NCI-H1436 (cell line): ENCODE measurements at regions not wholly inside any gene's neighbourhood (a gene's known extent, or its start where the extent isn't known, plus 50 kb on each side); places are given as distances from the start of the nearest gene placed in this dataset.
A peak's percentile ranks its signal among the peaks of the same experiment; 100 is the strongest.

Source experiments
- DNase-seq: peaks from one replicate; lab custom pipeline; 2025; lab: John Stamatoyannopoulos, UW

DNA sequence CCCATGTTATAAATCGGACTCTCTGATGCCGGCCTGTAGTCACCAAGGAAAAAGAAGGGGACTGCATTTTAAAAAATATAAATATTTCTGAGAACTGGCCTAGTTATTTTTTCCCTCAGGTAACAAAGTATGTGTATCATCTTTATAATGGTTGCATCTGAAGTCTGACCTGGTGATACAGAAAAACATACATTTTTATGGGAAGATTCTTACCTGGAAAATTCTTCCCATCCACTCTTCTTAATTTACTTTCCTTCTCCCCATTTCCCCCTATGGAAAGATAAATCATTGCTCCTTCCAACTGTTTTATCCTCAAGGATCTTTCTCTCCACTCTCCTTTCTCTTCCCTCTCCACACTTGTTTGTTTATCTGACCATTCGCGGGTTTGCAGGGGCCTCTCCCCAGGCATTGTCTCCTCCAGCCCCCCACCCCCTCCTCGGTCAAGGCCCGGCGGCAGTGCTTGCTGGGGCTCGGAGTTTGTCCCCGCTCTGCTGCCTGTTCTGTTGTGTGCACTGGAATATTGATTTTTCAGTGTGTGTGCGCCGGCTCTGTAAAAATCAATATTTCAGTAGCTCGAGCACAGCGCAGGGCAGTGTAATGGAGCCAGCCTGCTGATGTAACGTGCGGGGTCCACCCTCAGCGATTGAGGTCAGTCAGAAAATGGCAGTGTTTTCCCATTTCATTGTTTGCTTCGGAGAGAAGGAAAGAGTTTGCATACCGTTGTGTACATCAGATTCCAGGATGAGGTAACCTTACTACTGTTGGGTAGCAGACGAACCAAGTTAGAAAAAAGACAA is 199.5 kb upstream of the NFE2L3 start:
- peak; percentile 1 for DNase-seq

DNA sequence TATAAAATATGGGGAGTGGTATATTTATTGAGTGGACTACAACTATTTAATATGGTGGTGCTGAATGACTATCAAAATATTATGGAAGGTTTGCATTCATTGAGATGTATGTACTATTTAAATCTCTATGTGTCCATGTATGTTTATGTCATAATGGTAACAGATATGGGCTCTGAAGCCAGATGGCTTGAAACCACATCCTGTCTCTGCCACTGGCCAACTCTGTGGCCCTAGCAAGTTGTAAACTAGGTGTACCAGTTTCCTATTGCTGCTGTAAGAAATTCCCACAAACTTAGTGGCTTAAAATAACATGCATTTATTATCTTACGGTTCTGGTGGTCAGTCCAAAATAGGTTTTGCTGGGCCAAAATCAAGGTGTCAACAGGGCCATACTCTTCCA is 198.1 kb upstream of the NFE2L3 start:
- DNase-seq: no peak

DNA sequence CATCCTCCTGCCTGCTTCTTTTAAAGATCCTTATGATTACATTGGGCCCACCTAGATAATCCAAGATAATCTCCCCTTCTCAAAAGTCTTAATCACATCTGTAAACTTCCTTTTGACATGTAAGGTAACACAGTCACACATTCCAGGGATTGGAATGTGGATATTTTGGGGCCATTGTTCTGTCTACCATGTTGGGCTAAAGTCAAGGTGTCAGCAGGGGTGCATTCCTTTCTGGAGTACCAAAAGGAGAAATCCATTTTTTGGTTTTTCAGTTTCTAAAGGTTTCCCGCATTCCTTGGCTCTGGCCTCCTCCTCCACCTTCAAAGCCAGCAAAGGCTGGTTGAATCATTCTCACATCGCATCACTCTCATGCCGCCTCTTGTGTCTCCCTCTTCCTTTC is 197.6 kb upstream of the NFE2L3 start:
- DNase-seq: no peak

DNA sequence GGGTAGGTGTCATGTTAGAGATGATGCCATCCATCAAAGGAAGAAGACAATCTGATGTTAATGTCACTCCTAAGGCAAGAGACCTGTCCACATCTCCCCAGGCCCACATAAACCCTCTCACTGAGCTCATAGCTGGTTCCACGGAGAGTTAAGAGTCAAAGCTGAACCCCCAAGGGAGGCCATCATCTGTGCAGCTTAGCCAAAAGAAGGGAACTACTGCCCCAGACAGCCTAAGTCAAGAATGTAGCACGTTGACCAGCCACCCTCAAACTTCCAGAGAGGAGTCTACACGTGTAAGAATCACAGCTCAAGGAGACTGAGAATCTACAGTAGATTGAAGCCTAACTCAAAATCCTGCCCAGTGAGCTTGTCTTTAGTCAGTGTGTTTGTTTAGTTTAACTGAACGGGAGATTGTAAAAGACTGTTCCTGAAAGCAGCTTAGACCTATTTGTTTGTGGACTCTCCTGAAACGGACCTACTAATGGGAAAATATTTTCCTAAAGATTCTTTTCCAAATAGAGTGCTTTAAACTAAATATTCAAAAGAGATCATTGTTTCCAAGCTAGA is 192.7 kb upstream of the NFE2L3 start:
- DNase-seq: no peak

DNA sequence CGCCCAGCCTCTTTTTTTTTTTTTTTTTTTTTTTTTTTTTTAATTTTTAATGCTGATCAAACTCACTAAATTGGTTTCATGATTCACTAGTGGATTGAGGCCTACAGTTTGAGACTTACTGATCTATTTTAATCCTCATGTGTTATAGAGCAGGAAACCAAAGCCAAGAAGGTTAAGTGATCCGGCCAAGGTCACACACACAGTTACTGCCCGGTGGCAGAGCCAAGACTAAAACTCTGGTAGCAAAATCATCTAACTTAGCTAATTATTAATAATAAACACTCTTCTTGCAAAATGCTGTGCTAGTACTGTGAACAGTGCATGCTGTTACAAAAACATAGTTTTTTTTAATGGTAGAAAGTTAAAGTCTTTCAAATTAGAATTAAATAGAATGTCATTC is 188.3 kb upstream of the NFE2L3 start:
- no peak for DNase-seq

DNA sequence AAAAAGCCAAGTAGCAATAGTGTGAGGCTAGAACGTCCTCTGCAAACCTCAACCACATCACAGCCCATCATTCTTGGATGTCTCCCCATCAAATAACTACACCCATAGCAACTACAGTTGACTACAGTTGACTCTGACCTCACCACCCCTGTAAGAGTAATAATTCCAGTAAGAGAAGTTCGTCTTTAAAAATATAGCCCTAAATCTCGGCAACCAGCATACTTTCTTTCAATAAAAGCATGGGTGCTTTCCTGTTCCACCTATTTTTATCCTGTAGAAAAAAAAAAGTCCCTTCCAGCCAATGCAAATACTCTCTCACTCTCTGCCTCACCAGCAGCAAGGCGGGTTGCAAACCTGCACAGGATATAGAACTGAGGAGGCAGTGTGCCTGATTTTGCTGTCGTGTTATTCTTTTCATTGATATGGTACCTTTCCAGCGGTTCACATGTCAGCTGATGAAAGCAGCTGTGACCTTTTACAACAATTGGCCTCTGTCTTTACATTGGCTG is 187.5 kb upstream of the NFE2L3 start:
- no peak for DNase-seq

DNA sequence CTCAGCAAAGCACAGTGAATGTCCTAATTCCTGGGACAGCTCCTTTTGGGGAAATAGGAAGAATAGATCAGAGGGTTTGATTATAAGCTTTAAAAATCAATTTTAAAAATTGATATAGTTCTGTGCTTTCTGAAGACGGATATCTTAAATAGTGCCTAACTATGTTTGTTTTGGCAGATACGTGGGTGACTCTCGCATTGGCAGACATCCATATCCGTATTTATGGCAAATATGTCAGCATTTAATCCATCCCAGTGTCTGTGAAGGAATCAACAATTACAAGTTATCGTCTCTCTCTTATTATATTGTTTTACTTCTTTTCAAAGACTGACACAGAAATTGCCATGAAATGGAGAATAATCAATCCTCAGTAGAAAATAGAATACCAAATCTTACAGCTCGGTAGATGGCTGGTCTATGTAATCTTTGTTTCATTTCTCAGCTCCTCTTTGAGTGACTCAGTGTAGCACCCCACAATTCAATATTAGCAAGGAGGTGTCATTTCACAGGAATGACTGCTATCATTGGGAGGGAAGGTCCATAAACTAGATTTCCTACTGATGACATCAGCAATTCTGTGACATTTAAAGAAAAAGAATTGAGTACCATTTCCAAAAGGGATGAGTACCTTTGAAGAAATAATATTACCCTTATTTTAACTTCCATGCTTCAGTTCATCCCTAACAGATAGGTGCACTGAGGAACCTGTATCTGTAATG is 186.4 kb upstream of the NFE2L3 start:
- DNase-seq: no peak

DNA sequence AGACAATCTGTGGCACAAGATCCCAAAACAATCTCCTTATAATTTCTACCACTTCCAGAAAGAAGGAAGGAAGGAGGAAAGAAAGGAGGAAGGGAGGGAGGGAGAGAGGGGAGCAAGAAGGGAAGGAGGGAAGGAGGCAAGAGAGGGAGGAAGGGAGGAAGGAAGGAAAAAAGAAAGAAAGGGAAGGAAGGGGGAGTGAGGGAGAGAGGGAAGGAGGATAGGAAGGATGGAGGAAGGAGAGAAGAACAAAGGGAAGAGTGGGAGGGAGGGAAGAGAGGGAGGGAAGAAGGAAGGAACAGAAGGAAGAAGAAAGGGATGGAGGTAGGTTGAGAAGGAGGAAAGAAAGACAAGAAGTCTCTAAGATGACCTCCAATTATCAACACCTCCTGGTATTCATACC is 185.5 kb upstream of the NFE2L3 start:
- DNase-seq: no peak

DNA sequence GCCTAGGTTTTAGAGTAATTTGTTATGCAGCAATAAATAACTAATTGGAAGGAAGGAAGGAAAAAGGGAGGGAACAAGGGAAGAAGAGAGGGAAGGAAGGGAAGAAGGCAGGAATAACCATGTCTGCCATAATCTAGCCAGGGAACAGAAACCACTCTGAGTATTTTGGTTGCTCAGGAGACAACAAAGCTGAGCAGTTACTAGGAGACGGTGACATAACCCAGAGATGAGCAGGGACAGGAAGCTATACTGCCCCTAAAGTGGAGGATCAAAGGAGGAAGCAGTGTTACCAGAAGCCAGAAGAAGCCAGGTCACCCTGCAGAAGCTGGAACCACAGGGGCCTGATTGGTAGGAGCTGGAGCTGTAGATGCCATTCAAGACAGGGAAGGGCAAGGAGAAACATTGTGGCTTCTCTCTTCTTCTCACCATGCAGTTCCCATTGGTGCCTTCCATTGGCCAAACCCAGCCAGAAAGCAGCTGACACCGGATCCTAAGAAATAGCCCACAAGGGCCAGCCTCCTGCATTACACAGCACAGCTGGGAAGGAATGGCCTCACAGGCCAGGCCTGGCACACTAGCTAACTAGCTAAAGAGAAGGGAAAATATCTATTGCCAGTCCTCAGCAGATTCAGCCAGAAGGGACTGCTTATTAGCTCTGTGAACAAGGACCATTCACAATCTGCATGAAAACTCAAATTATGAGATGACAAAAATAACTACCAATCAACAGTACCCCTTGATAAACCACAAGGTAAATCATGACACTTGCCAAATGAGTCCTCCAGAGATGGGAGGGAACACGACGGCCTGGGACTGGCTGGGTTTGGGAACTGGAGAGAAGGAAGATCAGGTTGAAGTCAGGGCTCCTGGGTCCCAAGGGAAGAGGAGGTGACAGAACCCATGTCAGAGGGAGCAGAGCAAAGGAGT is 184.5 kb upstream of the NFE2L3 start:
- no peak for DNase-seq

DNA sequence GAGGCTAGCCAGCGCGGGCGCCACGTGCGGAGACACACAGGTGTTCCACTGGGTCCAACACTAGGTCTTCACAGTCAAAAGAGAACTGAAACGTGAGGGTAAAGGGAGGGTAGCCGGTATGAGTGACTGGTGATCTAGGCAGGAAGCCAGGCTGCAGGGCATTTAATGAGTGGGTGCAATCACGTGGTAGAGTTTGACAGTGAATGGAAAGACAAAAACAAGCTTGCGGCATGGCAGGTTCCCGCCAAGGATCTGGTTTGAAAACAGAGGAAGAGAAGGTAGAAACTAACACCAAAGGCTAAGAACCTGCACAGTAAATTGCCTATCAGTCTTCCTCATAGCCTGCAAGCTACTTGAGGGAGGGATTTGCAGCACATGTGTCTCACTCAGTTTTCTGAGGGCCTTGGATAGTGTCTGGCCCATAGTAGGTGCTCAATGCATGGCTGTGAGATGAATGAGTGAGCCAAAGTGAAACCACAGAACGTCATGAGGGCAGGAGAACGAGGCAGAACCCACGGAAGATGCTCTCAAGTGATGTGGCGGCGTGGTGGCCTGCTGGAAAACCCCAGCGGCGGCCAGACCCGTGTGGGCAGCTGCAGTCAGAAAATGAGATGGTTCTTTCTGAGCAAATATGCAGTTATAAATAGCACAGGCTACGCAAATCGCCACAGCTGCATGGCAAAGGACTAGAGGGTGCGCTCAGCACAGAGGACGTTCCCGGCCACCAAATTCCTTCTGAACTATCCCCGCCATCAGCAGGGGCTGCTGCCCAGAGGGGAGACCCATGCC is 183.6 kb upstream of the NFE2L3 start:
- no peak for DNase-seq

DNA sequence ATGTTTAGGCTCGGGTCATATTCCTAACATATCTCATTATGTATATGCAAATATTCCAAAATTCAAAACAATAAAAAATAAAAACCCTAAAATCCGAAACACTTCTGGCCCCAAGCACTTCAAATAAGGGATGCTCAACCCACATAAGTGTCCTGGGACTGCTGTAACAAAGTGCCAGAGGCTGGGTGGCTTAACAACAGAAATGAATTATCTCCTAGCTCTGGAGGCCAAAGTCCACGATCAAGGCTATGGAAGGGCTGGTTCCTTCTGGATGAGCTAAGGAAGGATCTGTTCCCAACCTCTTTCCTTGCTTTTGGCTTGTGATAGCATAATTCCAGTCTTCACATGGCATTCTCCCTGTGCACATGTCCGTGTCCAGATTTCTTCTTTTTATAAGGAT is 181.6 kb upstream of the NFE2L3 start:
- DNase-seq: no peak

DNA sequence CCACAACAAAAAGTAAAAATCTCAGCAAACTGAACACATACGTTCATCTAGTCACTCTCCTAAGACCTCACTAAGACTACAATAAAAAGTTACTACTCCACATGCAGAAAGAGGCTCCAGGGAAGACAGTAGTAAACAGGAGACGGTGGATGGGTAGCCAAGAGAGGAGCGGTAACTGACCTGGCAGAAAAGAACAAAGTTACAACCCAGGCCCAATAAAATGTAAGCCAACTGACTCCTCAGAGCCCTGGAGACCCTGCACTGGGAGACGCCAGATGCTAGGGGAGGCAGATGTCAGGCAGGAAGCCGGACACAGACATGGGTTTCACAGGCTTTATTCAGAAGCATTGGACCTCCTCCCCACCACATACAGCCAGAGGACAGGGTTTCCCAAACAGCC is 181.1 kb upstream of the NFE2L3 start:
- no peak for DNase-seq

DNA sequence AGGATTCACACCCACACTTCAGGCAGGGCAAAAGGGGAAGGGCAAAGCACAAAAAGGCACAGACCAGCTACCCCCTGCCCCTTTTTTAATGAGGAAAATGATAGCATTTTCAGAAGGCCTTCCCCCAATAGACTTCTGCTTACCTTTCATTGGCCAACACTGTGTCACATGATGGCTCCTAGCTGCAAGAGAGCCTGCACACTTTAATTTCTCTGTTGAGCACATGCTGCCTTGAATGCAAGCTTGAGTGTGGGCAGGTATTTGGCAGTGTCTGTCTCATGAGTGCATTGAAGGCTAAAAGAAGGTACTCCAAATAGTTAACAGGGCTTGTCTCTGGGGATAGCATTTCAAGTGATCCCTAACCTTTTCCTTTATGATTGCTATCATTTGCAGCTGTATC is 175.4 kb upstream of the NFE2L3 start:
- DNase-seq: no peak

DNA sequence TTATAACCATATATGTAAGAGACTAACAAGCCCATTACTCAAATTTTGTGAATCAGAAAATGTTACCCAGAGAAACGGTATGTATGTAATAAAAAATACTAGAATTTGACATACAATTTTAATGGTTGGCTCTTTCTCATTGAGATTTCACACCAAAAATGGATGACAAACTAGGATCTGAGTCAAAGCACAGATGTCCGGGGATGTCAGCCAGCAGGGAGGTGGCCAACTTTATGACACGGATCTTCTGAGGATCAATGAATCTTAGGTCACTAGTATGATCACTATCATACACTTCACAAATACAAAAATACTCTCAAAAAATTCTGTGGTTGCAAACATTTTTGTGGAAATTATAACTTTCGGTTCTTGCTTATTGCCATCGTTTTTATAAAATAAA is 173.5 kb upstream of the NFE2L3 start:
- DNase-seq: no peak

DNA sequence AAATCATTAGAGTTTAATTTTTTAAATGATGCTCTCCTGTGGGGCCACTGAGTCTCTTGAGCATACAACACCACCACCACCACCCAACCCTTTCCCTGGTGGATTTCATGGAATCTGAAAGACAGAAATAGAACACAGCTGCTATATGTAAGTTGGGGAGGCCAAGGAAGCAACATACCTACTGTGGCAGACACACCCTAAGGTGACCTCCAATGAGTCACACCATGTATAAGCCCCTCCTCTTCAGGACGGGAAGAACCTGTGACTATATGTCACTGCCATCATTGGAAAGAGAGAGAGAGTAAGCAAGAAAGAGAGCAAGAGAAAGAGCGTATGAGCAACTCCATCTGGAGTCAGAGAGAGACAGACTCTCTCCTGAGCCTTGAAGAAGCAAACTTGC is 172.4 kb upstream of the NFE2L3 start:
- DNase-seq: no peak

DNA sequence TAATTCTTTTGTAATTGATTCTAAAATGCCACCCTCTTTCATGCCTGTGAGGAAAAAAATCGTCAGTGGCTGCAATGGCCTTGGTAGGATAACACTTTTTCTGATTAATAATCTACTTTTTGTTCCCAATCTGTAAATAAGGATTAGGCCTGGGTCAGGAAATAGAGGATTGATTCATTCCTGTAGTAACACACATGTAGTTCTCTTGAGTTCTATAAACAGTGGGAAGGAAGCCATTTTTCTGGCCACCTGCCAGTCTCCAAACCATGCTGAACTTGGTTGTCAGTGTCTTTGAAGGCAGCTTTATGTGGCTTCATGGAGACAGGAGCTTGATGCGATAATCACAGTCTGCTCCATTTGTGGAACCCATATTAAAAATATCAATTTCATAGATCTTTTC is 169.3 kb upstream of the NFE2L3 start:
- DNase-seq: no peak

DNA sequence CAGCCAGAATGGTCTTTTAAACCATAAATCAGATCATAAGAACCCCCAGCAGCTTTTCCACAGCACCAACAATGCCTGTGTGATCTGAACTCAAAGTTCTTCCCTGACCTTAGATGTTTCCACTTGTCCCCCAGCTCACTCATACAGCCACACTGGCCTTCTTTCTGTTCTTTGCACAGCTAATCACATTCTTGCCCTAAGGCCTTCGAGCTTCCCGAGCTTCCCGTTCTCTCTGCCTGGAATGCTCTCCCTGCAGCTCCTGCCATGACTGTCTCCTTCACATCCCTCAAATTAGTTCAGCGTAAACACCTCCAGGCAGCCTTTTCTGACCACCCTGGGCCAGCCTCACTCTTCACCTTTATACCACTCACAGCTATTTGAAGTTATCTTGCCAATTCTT is 166.8 kb upstream of the NFE2L3 start:
- no peak for DNase-seq

DNA sequence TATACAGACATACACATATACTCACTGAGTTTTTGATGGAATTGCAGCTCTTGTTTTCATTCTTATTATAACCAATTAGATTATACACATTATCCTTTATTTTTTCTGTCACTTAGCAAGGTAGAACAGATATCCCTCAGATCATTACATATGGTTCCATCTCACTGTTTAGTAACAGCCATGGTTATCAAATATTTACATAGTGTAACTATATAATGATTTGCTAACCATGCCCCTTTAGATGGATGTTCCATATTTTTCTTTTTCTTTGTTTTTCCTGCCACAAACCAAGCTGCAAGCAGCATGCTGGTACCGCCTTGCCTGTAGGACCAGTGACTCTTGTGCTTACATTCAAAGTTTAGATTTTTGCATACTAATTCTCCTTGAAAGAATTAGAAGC is 163.4 kb upstream of the NFE2L3 start:
- no peak for DNase-seq

DNA sequence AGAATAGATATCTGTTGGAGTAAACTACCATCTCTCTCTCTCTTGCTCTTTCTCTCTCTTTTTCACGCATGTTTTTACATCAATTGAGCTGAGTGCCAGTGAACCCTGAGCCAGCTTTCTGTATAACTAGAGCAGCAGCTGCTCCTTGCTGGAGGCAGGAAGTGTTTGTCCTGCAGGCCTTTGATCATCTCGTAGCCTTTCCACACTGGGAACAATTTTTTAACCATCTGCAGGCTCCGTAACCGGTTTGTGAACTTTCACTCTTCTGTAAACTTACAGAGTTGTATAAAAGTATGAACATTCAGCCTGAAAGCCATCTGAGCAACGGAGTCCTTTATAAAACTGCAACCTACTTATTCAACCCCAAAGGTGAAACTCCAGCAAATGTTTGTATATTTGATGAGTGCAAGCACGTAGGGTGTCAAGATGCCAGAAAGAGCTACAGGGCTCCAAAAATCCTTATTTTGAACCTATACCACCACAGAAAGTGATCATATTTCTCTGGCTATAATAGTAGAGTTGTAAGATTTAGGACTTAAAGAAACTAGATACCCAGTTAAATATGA is 162.8 kb upstream of the NFE2L3 start:
- no peak for DNase-seq

DNA sequence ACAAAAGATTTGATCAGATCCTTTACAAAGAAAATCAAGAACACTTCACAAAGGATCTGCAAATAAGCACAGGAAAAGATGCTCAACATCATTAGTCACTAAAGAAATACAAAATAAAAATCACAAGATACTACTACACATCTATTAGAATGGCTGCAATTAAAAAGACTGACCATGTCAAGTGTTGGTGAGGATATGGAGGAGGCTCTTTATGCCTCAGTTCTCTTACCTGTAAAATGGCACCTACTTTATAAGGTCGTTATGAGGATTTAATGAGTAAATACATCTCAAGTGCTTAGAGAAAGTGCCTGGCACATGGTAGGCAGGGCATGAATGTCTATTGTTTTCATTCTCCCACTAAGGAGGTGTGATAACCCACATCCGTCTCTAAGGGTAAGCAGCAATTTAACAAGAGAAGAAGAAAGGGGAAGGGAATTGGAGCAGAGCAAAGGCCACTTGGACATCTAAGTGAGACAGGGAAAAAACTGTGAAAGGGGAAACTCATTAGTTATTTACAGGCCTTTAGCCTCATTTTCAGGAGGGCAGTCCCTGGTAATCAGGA is 157.5 kb upstream of the NFE2L3 start:
- DNase-seq: no peak

DNA sequence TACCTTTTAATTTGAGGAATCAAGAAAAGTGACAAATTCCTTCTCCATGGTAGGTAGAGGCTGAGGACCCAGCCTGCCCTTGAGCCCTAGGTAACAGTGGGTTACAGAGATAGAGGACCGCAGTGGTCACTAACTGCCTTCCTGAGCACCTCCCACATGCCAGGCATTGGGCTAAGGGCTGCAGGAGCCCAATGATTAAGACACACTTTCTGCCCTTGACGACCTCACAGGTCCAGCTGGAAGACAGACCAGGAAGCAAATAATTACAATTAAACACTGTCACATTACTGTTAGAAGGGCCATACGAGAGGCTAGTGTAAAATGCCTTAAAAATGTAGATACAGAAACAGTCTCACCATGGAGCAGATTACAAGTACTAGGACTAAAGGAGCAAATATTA is 156.8 kb upstream of the NFE2L3 start:
- no peak for DNase-seq
